IMR-90 (cell line): ENCODE measurements at regions not wholly inside any gene's neighbourhood (a gene's known extent, or its start where the extent isn't known, plus 50 kb on each side); places are given as distances from the start of the nearest gene placed in this dataset.

Source experiments
- ATAC-seq: fragments of 200-7000 bp; cut with Tn5 transposase; 2 replicates; pipeline ENCODE4 v1.9.1; 2020; ENCODE audit warnings: low read depth, mild to moderate bottlenecking, moderate library complexity
- BruUV-seq: library from RNA; stranded (reverse); fragments of 400-500 nt; replicated peaks from 2 replicates; lab custom pipeline; 2021; lab: Mats Ljungman, UMichigan
- CTCF ChIA-PET: fragments of 300-600 bp; formaldehyde crosslinking; extraction: SDS; loops from one replicate; lab custom pipeline; 2021; ENCODE audit warnings: antibody characterized with exemption; lab: Yijun Ruan, JAX
- POLR2A ChIA-PET: fragments of 300-600 bp; sonication (Branson Sonifier 250); formaldehyde crosslinking; loops from one replicate; lab custom pipeline; 2022; ENCODE audit warnings: antibody characterized with exemption; ENCODE audit not compliant: unreplicated experiment; lab: Charles Lee
- DNase-seq: peaks from one replicate; pipeline ENCODE4 v3.0.0; 2013
- H2AFZ ChIP-seq: replicated peaks from 2 replicates; pipeline ENCODE3; 2013; ENCODE audit warnings: low read length, mild to moderate bottlenecking; ENCODE audit not compliant: poor library complexity
- H2AK5ac ChIP-seq: 2 replicates; pipeline ENCODE4 v1.6.1; 2013; ENCODE audit warnings: low read depth, low read length, inconsistent platforms
- H2AK9ac ChIP-seq: replicated peaks from 2 replicates; pipeline ENCODE3; 2013; ENCODE audit warnings: mild to moderate bottlenecking, low read depth, low read length, moderate library complexity; ENCODE audit not compliant: poor library complexity
- H2BK120ac ChIP-seq: 2 replicates; pipeline ENCODE4 v1.6.1; 2013; ENCODE audit warnings: low read depth, low read length, inconsistent platforms
- H2BK15ac ChIP-seq: 3 replicates; pipeline ENCODE4 v1.6.1; 2013; ENCODE audit warnings: low read depth, low read length, inconsistent platforms
- H2BK20ac ChIP-seq: 2 replicates; pipeline ENCODE4 v1.6.1; 2013; ENCODE audit warnings: low read depth, mild to moderate bottlenecking, inconsistent platforms, low read length, moderate library complexity
- H2BK5ac ChIP-seq: 2 replicates; pipeline ENCODE4 v1.6.1; 2013; ENCODE audit warnings: mild to moderate bottlenecking, low read depth, low read length, inconsistent platforms; ENCODE audit not compliant: poor library complexity, severe bottlenecking
- H3K14ac ChIP-seq: replicated peaks from 2 replicates; pipeline ENCODE4 v1.6.1; 2013; ENCODE audit warnings: low read depth, low read length, inconsistent platforms
- H3K18ac ChIP-seq: 2 replicates; pipeline ENCODE4 v1.6.1; 2013; ENCODE audit warnings: low read depth, low read length, control low read depth
- H3K23ac ChIP-seq: 2 replicates; pipeline ENCODE4 v1.6.1; 2013; ENCODE audit warnings: low read depth, low read length, inconsistent platforms
- H3K27ac ChIP-seq: 2 replicates; pipeline ENCODE4 v1.5.1; 2013; ENCODE audit warnings: mild to moderate bottlenecking, control low read depth, low read length; ENCODE audit not compliant: insufficient read depth
- H3K27me3 ChIP-seq: 2 replicates; pipeline ENCODE4 v1.6.1; 2013; ENCODE audit warnings: low read length; ENCODE audit not compliant: control insufficient read depth, insufficient read depth
- H3K36me3 ChIP-seq: 2 replicates; pipeline ENCODE4 v1.6.1; 2013; ENCODE audit warnings: low read length, mixed read lengths; ENCODE audit not compliant: control insufficient read depth, insufficient read depth
- H3K4ac ChIP-seq: 2 replicates; pipeline ENCODE4 v1.6.1; 2013; ENCODE audit warnings: low read depth, low read length, inconsistent platforms
- H3K4me1 ChIP-seq: 2 replicates; pipeline ENCODE4 v1.6.1; 2013; ENCODE audit warnings: low read length, mixed read lengths; ENCODE audit not compliant: control insufficient read depth, insufficient read depth
- H3K4me2 ChIP-seq: 2 replicates; pipeline ENCODE4 v1.6.1; 2013; ENCODE audit warnings: low read depth, mild to moderate bottlenecking, control low read depth, low read length, moderate library complexity
- H3K4me3 ChIP-seq: 2 replicates; pipeline ENCODE4 v1.5.1; 2013; ENCODE audit warnings: low read depth, mild to moderate bottlenecking, control low read depth, low read length, moderate library complexity; ENCODE audit not compliant: insufficient read depth
- H3K56ac ChIP-seq: 2 replicates; pipeline ENCODE4 v1.6.1; 2013; ENCODE audit warnings: low read length, inconsistent platforms; ENCODE audit not compliant: insufficient read depth; ENCODE audit errors: extremely low read depth
- H3K79me1 ChIP-seq, 2 experiments: 2 replicates each; pipeline ENCODE4 v1.6.1; 2013; ENCODE audit warnings: low read length in 2 of 2, inconsistent platforms in 1 of 2, low read depth in 1 of 2
- H3K9ac ChIP-seq: 2 replicates; pipeline ENCODE4 v1.6.1; 2013; ENCODE audit warnings: low read depth, low read length, control low read depth
- H3K9me1 ChIP-seq: 2 replicates; pipeline ENCODE4 v1.6.1; 2013; ENCODE audit warnings: low read length, inconsistent platforms; ENCODE audit not compliant: insufficient read depth
- H3K9me3 ChIP-seq: 2 replicates; pipeline ENCODE4 v1.6.1; 2013; ENCODE audit warnings: low read length; ENCODE audit not compliant: control insufficient read depth, insufficient read depth
- H4K20me1 ChIP-seq: 2 replicates; pipeline ENCODE4 v1.6.1; 2013; ENCODE audit warnings: low read length, inconsistent platforms; ENCODE audit not compliant: insufficient read depth
- H4K5ac ChIP-seq: 2 replicates; pipeline ENCODE4 v1.6.1; 2013; ENCODE audit warnings: mild to moderate bottlenecking, low read depth, low read length, control low read depth
- H4K8ac ChIP-seq, 2 experiments: 2 replicates each; pipeline ENCODE4 v1.6.1; 2013; ENCODE audit warnings: low read depth in 2 of 2, low read length in 2 of 2, control low read depth in 1 of 2, inconsistent platforms in 1 of 2
- H4K91ac ChIP-seq: 2 replicates; pipeline ENCODE4 v1.6.1; 2013; ENCODE audit warnings: low read depth, low read length, inconsistent platforms; ENCODE audit not compliant: insufficient read depth
- MAFK ChIP-seq: IDR thresholded peaks from 2 replicates; pipeline ENCODE4 v1.6.1; 2012; ENCODE audit warnings: low read depth, low read length, improper control_type of control experiment
- RCOR1 ChIP-seq: IDR thresholded peaks from 2 replicates; pipeline ENCODE4 v1.6.1; 2012; ENCODE audit warnings: mild to moderate bottlenecking, low read length, improper control_type of control experiment; ENCODE audit not compliant: insufficient replicate concordance
- WGBS, 2 experiments: methylation state at CpG; one replicate each; pipeline versions ENCODE4 v1.1.5 to v1.1.7; 2013; ENCODE audit warnings: missing lambda C conversion rate in 2 of 2; ENCODE audit not compliant: insufficient read length in 1 of 2; ENCODE audit errors: extremely low coverage in 2 of 2; 5-methylcytosine and 5-hydroxymethylcytosine counted together
- dilution Hi-C: fragments of 300-500 bp; cut with HindIII; formaldehyde crosslinking; loops from one replicate; pipeline ENCODE4 v1.14.3; 2018; ENCODE audit warnings: low sequenced_read_pairs; ENCODE audit not compliant: unreplicated experiment
- in situ Hi-C: fragments of 300-500 bp; cut with MboI; formaldehyde crosslinking; loops from 3 replicates; pipeline ENCODE4 v1.14.3; 2019; ENCODE audit warnings: low sequenced_read_pairs, inconsistent platforms, mixed read lengths
- intact Hi-C: fragments of 100-400 bp; cut with micrococcal nuclease; formaldehyde crosslinking; loops from 2 replicates; pipeline ENCODE4 v1.10.0; 2022

DNA sequence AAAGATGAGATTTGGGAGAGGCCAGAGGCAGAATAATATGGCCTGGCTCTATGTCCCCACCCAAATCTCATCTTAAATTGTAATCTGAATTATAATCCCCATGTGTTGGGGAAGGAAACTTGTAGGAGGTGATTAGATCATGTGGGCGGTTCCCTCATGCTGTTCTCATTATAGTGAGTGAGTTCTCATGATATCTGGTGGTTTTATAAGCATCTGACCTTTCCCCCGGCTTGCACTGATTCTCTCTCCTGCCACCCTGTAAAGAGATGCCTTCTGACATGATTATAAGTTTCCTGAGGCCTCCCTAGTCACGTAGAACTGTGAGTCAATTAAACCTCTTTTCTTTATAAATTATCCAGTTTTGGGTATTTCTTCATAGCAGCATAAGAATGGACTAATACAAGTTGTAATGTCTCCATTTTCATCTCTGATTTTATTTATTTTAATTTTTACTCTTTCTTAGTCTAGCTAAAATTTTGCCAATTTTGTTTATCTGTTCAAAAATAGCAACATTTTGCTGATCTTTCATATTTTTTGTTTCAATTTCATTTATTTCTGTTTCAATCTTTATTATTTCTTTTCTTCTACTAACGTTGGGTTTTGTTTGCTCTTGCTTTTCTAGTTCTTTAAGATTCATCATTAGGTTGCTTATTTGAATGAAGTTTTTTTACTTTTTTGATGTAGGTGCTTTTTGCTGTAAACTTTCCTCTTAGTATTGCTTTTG lies 67.0 kb upstream of the ZRANB2 start:
- in situ Hi-C loops, result no loop called here
- no peak overlapping the region for H2AK9ac ChIP-seq
- WGBS, 2 experiments, result no CpG with 5 or more reads among the region's 4 CpGs

More for the DNA sequence above, 67.0 kb upstream of the ZRANB2 start:
- Histone ChIP-seq H3K9me3 (no peaks in the 10 kb centered on the region), H3K4me2 (no peak overlapping the region), H3K27ac (no peak overlapping the region), H3K36me3 (no peaks in the 10 kb centered on the region), H3K4ac (no peak overlapping the region), H4K8ac (no peak overlapping the region), H3K79me1 (no peaks in the 10 kb centered on the region), H2BK120ac (no peak overlapping the region), H4K91ac (no peak overlapping the region), H2BK5ac (no peak overlapping the region), H2AK5ac (no peak overlapping the region), H3K27me3 (no peaks in the 10 kb centered on the region), H2AFZ (no peak overlapping the region), H3K23ac (no peak overlapping the region), H3K18ac (no peak overlapping the region), H3K4me3 (no peak overlapping the region), H3K14ac (no peak overlapping the region), H4K20me1 (no peaks in the 10 kb centered on the region), H3K4me1 (no peaks in the 10 kb centered on the region), H3K56ac (no peak overlapping the region), H3K9me1 (no peaks in the 10 kb centered on the region), H2BK20ac (no peak overlapping the region), H4K5ac (no peak overlapping the region), H2BK15ac (no peak overlapping the region), H3K9ac (no peak overlapping the region)
- DNase-seq, result no peak
- POLR2A ChIA-PET, result no interaction called here
- TF ChIP-seq MAFK, result peak; percentile 77
- no peak for TF ChIP-seq RCOR1
- intact Hi-C loops, result no loop called here
- no TSS peak for BruUV-seq
- CTCF ChIA-PET, result no interaction called here
- dilution Hi-C loops, result no loop called here
- ATAC-seq, result no peak
